ENCODE measurements at regions not wholly inside any gene's neighbourhood (a gene's known extent, or its start where the extent isn't known, plus 50 kb on each side); places are given as distances from the start of the nearest gene placed in this dataset.

DNA sequence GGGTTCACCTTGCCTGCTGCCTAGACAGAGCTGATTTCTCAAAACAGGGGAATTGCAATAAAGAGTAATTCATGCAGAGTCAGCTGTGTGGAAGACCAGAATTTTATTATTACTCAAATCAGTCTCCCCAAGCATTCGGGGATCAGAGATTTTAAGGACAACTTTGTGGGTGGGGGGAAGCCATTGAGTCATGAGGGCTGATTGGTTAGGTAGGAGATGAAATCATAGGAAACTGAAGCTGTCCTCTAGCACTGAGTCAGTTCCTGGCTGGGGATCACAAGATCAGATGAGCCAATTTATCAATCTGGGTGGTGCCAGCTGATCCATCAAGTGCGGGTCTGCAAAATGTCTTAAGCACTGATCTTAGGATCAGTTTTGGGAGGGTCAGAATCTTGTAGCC lies 159.1 kb upstream of the MAP1B start:
- DNase-seq (ENCODE audit: low read depth): no peak

DNA sequence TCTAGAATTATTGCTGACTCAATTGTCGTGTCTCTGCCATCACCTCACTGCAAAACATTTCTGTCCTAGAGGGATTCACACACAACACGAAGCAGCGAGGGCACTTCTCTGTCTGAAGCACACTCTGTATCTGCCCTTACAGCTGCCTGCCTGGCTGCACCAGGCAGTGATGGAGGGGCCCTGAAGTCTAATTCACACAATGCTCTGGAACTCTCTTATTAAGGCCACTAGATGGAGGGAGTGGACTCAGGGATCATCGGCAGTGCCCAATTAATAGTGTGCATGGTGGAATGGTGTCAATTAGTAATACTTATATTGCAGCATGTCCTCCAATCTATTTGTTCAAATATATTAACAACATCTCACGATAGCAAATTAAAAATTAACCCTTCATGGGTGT lies 157.5 kb upstream of the MAP1B start:
- no peak for DNase-seq (ENCODE audit: low read depth)

DNA sequence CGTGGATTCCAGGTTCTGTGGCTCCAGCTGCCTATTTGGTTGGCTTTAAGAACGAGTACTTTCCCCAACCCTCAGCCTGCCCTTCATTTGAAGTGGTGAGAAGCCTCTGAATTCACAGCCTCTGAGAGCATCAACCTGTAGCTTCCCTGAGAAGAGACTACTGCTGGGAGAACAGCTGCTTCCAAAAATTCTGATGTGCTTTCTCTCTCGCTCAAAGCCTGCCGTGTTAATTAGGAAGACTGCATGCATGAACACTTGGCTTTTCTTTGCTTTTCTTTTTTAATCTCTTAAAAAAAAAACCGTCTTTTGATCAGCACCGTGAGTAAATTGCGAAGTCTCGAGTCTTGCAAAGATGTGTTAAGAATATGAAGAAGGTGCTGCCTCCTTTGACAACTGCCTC lies 153.4 kb upstream of the MAP1B start:
- DNase-seq (ENCODE audit: low read depth): no peak

DNA sequence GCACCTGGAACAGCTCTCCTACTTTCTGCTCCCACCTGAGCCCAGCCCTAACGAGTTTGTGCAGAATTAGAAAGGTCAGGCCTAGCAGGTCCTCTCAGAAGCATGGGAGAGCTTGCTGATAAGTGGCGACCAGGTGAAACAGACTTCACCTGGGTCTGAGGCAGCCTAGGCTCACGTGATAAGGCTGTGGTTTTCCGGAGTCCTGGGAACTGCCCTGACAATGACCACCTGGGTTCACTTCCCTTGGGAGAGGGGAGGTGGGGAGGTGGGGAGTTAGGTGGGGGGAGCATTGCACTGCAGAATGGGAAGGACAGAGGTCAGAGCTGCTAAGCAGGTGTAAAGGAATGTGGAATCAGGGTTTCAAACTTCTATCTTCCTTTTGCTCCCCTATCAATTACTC lies 152.9 kb upstream of the MAP1B start:
- DNase-seq (ENCODE audit: low read depth): no peak

DNA sequence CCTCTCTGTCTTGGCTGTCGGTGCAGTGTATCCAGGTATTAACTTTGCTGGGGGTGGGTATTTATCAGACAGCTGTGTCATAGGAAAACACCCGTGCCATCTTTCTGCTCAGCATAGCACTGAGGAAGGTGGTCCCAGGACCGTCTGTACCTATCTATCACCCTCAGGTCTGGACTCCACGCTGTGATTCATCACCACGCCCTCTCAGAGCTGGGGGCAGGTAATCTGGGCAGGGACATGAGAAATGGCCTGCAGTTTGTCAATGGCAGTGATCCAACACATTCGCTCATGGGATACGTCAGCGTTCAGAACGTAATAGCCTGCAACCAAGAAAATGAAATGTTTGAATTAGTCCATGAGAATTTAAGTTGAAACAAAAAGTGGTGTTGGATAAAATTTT lies 151.6 kb upstream of the MAP1B start:
- DNase-seq (ENCODE audit: low read depth): no peak

DNA sequence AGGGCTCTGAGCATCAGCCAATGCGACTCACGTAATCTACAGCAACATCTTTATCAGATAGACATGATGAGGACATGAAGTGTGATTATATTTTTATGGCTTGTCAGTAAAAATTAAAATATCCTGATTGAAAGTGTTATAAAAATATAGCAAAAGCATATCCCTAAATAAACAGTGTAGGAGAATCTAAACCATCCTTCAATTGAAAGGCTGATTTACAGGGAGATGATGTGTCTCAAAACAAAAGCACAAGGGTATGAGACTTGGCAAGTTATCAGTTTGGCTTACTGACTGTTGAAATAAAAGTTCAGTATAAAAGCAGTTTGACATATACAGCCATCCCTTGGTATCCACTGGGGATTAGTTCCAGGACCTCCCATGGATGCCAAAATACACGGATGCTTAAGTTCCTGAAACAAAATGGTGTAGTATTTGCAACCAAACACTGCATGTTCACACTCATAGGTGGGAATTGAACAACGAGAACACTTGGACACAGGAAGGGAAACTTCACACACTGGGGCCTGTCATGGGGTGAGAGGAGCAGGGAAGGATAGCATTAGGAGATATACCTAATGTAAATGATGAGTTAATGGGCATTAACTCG lies 149.9 kb upstream of the MAP1B start:
- no peak for DNase-seq (ENCODE audit: low read depth)

DNA sequence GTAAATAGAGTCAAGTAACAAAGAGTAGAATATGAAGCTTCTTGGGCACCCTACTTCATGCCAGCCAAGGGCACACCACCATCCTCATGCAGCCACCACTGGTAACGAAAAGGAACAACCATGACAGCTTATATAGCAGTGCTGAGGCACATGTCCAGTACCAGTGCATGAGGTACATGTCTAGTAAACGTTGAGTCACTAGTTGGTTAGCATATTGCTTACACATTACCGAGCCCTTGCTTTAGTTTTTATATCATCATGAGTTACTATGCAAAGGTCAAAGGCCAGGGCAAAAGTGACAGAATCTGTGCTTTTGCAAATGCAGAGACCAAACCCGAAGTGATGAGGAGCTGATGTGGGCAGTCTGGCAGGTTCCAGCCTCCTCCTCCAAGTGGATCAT lies 147.1 kb upstream of the MAP1B start:
- DNase-seq (ENCODE audit: low read depth): no peak

DNA sequence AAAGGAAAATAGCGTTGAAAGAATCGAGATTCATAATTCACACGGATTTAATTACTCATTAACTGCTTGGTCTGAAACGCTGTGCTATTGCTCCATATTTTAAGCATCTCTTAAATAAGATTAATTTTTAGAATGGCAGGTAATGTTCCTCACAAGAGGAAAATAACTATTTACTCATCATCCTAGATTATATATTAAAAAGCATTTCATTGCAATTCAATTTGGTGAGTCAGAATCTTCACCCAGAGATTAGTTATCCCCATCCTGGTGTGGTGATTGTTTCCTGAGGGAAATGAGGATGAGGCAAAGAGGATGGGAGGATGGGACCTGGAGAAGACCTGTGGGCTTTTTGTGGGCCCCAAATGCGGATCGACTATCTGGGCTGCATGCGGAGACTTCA lies 145.5 kb upstream of the MAP1B start:
- no peak for DNase-seq (ENCODE audit: low read depth)

DNA sequence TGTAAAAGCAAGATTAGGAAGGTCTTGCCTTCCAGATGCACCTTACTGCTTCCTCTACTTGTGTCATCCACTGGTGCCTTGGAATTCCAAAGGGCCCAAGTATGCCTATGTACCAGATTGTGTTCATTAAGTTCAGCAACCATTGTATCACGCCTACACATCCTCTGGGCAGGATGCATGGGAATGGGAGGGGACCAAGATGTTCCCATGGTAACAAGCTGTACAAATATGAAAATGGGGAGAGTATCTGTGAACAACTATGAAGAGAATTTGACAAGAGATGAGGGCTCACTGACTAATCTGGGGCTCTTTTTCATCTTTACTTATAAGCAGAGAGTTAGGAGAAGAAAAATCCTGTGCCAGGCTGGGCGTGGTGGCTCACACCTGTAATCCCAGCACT lies 137.8 kb upstream of the MAP1B start:
- DNase-seq (ENCODE audit: low read depth): no peak

DNA sequence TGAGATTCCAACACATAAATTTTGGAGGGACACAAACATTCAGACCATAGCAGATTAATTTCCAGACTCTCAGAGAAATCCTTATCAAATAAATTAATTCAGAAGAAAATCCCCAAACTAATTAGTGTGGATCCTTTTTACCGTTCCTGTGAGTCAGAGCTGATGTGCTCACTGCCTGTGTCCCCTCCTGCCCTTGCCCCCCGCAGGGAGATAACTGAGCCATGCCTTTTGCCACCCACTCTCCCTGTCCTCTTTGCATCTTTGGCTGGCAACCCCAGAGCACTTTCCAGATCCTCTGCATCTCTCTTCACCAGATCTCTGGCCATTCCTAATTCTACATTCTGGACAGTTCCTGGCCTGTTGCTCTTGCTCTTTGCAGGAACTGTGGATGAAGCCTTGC lies 135.4 kb upstream of the MAP1B start:
- DNase-seq (ENCODE audit: low read depth): no peak

DNA sequence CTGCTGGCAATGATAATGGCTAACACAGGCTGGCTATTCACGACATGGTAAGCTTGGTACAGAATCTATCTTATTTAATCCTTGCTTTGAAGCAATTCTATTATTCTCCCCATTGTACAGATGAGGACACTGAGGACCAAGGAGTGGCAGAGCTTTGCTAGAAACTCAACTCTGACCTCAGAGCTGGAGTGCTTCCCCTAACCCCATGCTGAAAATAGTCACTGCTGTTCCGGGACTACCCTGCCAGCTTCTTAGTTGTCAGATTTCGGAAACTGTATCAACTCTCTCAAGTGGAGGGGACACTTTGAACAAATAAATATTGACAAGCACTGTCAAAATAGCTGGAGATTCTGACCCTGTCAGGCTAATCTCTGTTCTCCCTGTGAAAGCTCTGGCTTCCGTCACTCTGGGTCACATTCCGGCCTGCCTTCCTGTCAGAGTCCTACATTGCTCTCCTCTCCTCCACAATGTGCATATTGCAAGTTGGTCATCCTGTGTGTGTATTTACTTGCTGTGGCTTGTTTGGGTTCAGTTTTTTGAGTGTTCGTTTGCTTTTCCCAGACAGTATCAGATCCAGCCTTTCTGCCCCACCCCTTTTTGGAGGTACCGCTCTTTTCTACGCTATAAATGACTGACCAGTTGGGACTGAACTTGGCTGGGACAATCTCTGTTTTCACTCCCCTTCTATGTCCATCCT lies 134.3 kb upstream of the MAP1B start:
- DNase-seq (ENCODE audit: low read depth): no peak

DNA sequence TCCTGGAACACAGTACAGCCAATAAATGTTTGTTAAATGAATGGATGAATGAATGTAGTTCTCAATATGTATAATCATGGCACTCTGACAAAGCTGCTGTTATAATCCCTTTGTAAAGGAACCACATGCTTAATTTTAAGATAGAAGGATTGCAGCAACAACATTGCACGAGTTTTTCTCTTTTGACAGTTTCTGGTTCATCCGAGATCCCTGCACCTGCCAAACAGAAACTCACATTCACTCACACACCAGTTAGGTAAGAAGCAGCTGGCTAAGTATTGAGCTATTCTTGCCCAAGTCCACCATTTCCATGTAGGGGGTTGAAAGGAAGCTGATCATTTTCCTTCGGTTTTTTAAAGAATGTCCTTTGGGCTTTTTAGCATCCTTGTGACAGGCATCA lies 133.7 kb upstream of the MAP1B start:
- no peak for DNase-seq (ENCODE audit: low read depth)

DNA sequence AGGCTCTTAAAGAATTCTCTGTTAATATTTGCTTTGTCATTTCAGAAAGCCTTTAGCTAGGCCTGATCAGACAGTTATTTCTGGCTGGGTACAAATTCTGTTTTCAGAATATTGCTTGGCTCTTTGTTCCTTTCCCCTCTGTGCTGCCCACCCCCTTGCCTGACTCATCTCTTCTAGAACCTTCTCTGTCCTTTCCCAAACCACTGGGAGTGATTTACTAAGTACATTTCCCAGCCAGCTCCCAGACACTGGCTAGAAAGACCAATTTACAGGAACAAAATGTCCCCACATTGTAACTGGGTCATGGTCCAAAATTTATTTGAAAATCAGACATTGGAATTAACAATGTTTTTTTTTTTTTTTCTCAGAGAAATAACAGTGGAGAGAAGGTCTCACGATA lies 133.1 kb upstream of the MAP1B start:
- no peak for DNase-seq (ENCODE audit: low read depth)

DNA sequence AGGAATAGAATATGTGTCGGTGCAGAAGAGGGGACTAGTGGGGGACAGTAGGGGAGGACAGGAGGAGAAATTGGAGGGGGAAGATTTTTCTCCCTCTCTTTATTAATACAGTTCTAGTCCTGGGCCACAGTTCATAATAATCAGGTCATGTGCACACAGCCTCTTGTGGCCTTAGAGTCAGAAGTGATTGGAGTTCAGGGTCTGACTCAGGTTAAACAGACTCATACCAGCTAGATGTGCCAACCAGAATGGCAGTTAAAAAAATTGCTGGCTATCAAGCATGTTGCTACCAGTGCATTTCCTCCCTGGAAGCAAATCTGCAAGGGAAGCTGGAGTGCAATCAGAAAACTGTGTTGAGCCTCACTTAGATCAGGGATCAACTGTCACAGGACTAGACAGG lies 132.7 kb upstream of the MAP1B start:
- no peak for DNase-seq (ENCODE audit: low read depth)

DNA sequence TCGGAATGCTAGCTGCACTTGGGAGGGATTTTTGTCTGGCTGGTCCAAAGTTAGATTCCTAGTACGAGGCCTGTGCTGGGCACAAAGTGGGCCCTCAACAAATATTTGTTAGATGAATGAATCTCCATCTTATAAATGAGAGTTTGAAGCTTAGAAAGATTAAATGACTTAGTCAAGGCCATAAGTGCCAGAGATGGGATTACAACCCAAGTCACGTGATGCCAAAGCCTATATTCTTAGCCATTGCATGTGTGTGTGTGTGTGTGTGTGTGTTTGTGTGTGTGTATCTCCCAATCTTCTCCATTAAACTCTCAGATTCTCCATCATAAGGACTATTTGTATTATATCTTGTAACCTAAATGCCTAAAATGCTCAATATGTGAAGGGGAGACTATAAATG lies 130.8 kb upstream of the MAP1B start:
- DNase-seq (ENCODE audit: low read depth): no peak

DNA sequence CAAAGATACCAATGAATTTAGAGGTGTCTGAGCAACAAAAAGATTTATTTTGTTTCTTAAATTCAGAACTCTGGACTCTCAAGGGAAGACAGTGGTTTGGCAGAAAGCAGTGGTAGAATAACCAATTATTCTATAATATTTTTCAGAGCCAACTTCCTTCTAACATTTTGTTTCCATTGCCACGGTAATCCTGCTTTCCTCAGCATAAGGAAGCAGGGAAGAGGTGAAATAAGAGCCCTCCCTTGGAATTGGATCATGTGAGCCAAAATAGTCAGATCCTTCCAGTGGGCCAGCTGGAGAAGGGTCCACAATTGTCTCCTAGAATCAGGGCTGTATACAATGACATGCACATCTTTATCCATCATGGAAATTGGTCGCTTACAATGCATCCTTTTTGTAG lies 130.0 kb upstream of the MAP1B start:
- no peak for DNase-seq (ENCODE audit: low read depth)

DNA sequence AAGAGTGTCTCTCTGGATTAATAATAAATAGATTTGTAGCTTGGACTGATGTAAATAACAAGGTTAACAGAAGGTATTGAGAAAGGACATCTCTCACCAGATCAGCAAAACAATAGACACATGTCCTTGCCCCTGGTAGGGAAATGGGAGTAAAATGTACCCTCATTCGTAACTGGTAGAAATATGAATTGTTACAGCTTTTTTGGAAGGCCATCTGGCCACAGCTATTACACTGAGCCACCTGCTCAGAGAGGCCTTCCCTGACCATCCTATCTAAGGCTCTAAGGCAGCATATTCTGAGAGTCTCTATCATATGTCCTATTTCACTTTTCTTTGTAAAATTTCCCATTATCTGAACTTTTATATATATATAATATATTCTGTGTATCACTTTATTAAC lies 129.1 kb upstream of the MAP1B start:
- no peak for DNase-seq (ENCODE audit: low read depth)

DNA sequence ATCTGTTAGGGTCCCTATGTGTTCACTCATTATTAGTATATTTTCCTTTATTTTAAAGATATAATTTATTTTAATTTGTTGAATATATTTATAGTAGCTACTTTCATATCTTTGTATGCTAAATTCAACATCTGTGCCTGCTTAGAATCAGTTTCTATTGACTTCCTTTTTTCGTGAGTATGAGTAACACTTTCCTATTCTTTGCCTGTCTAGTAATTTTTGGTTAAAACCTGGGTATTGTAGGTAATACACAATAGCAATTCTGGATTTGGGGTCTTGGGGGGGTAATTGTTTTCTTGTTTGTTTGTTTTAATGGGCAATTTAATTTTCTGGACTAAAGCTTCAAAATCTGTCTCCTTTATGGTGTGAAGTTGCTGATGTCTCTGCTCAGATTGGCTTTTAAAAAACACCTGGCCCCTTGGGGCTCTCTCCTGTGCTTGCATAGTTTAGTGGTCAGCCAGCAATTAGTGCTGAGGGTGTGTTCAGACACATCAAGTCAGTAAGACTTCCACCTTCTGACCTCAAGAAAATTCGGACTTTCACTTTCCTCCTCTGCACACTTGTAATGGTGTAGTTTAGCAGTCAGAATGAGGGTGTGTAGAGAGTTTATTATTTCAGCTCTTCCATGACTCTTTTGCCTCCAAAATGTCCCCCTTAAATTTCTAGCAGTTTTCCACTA lies 124.4 kb upstream of the MAP1B start:
- no peak for DNase-seq (ENCODE audit: low read depth)

DNA sequence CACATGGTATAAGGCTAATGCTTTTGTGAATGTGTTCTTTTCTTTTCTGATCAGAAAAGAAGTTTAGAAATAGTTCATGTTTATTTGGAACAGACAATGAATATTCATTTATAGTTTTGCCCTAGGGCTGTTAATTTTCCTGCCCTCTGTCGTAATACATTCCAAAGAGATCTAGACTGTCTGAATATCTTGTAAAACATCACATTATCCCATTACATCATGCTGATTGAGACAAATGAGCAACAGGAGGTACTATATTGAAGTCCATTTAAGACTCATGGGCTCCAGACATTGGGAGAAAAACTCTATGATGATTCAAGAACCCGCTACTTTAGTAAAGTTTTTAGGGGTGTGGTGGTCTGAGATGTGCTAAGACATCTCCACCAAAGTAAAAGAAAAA lies 121.2 kb upstream of the MAP1B start:
- DNase-seq (ENCODE audit: low read depth): no peak

DNA sequence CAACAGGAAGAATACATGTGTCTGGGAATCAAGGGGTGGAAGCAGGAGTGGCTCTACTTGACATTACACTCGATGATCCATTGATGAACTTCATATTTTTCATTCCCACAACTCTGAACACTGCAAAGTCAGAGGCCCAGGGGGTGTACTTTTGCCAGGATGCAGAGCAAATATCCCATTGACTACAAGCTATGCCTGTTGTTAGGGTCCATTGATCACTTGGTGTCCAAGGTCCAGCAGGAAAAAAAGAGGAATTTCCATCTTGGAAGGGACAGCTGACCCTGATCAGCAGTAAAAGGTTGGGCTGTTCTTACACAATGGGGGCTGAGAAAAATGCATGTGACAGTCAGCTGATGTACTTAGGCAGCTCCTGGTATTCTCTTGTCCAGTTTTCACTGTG lies 118.5 kb upstream of the MAP1B start:
- DNase-seq (ENCODE audit: low read depth): no peak

DNA sequence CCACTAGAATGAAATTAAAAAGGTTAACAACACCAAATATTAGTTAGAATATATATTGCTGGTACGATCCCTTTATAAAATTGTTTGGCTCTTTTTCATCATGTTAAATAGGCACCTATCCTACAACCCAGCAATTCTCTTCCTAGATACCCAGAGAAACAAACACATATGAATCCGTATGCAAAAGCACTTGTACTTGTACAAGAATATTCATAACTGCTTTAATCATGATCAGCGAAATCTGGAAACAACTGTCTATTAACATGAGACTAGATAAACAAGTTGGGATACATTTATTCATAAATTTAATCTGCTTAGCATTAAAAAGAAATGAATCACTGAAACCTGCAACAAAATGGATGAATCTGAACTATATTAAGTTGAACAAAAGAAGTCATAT lies 113.7 kb upstream of the MAP1B start:
- no peak for DNase-seq (ENCODE audit: low read depth)

DNA sequence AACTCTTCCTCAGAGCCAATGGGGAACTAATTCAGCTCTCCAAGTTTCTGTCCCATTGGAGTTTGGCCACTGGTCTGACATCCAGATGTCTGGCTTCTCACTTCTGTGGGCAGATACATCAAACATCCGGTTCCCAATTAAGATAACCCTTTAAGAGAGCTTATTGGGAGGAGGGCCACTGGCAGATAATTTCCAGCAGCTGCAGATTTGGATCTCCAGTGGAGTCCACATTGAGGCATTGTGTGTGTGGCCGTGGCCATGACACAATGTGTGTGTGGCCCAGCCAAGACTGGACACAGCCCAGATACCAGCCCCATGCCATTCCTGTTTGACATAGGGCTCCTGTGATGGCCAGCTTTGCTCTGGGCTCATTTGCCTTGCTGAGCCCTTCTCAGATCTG lies 110.5 kb upstream of the MAP1B start:
- DNase-seq (ENCODE audit: low read depth): no peak

DNA sequence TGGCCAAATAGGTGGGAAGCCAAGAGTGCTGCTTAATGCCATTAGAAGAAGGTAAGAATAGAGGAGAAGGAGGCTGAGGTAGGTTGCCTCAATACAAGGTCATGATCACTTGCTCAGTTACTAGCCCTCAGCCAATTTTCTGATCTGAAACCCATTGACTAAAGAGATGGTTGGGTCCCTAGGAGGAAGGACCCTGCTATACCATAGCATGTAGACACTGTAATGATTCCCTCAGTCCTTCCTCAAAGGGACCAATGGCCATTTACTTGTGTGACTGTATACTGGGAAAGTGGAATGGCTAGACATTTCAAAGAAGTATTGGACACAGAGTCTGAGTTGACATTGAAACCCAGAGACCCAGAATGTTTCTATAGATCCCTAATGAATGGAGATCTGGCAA lies 108.5 kb upstream of the MAP1B start:
- DNase-seq (ENCODE audit: low read depth): no peak

DNA sequence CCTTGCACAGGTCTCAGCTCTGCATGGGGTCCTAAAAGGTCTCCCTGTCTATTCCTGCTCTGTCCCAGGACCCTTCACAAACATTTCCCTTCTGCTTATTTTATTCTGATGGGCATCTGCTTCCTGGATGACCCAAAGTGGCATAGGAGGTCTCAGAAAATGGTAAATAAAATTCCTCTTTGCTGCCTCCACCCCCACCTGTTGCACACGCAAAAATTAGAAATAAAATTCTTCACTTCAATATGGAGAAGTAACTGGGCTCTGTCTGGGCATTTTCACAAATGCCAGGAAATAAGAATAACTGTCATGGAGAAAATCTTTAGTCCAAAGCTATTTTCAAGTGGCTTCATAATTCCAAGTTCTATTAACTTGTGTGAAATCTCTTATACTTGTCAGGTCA lies 106.6 kb upstream of the MAP1B start:
- no peak for DNase-seq (ENCODE audit: low read depth)

Measured in GM04504 (cell line).